Activated naive CD4-positive, alpha-beta T cell treated with anti-CD3 and anti-CD28 coated beads, Interleukin-2, amount 10 ng/mL, durations not matched to agents 7 days and 5 days (primary cell): ENCODE measurements at regions not wholly inside any gene's neighbourhood (a gene's known extent, or its start where the extent isn't known, plus 50 kb on each side); places are given as distances from the start of the nearest gene placed in this dataset.
A peak's percentile ranks its signal among the peaks of the same experiment; 100 is the strongest.

Experiments
- CTCF ChIA-PET: fragments of 350-600 bp; sonication (Branson Sonifier 250); formaldehyde crosslinking; loops from one replicate; lab custom pipeline; 2021; ENCODE audit warnings: antibody characterized with exemption; lab: Charles Lee
- DNase-seq: peaks from one replicate; pipeline ENCODE4 v3.0.0-alpha.2; 2020
- H3K27ac Mint-ChIP-seq: one replicate; pipeline ENCODE4 v1.8.0; 2021; ENCODE audit warnings: mild to moderate bottlenecking, moderate library complexity, mixed read lengths
- H3K27me3 Mint-ChIP-seq: one replicate; pipeline ENCODE4 v1.8.0; 2021; ENCODE audit warnings: mild to moderate bottlenecking, mixed read lengths
- H3K36me3 Mint-ChIP-seq: one replicate; pipeline ENCODE4 v1.8.0; 2021; ENCODE audit warnings: mixed read lengths
- H3K4me1 Mint-ChIP-seq: one replicate; pipeline ENCODE4 v1.8.0; 2021; ENCODE audit warnings: mixed read lengths
- H3K4me3 Mint-ChIP-seq: one replicate; pipeline ENCODE4 v1.8.0; 2021; ENCODE audit warnings: mild to moderate bottlenecking, moderate library complexity, mixed read lengths
- H3K9me3 Mint-ChIP-seq: one replicate; pipeline ENCODE4 v1.8.0; 2021; ENCODE audit warnings: mixed read lengths

GRCh38 chr15:47188758-47189507 lies 528.4 kb upstream of the SEMA6D start:
- no peaks in the 10 kb centered on the region for H3K9me3 Mint-ChIP-seq
- DNase-seq, result no peak
- H3K36me3 Mint-ChIP-seq, result no peaks in the 10 kb centered on the region
- CTCF ChIA-PET, result no interaction called here
- peaks cover 21% of the 10 kb centered on the region for H3K27me3 Mint-ChIP-seq
- peaks cover 5% of the 10 kb centered on the region for H3K4me1 Mint-ChIP-seq
- no peak overlapping the region for H3K27ac Mint-ChIP-seq
- H3K4me3 Mint-ChIP-seq, result no peak overlapping the region

- DNase-seq, result no peak
- H3K27ac Mint-ChIP-seq, result no peak overlapping the region
Measured at GRCh38 chr15:47194718-47195117, 522.6 kb upstream of the SEMA6D start.

DNA sequence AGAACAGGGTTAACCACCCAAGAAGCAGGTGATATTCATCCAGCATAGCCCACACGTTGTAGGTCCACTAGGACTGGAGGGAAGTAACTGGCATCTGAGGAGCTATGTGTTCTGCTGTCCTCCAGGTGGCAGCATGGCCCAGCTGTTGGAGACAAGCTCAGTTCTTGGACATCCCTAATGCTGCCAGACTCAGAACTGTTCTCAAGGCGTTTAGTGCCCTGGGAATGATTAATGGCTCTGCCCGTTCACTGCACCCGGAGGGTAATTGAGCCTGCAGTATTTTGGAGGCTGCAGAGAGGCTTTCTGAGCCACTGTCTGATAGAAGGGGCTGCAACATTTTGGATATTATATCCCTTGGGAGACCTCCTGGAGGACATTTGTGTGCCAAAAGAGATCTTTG lies 521.3 kb upstream of the SEMA6D start:
- peaks cover 4% of the 10 kb centered on the region for H3K27me3 Mint-ChIP-seq
- CTCF ChIA-PET, result interaction anchor here (0.5 to 2.5 kb wide), 7 partner anchors 13 to 1085 kb away, joined by 3 to 31 read pairs (median 4); no protein-coding TSS in a partner anchor
- no peaks in the 10 kb centered on the region for H3K9me3 Mint-ChIP-seq
- H3K4me1 Mint-ChIP-seq, result no peaks in the 10 kb centered on the region
- peak; percentile 58 for DNase-seq
- no peak overlapping the region for H3K4me3 Mint-ChIP-seq
- H3K27ac Mint-ChIP-seq, result no peak overlapping the region
- H3K36me3 Mint-ChIP-seq, result no peaks in the 10 kb centered on the region

More at GRCh38 chr15:47194718-47195117, 522.6 kb upstream of the SEMA6D start:
- Mint-ChIP-seq H3K36me3 (no peaks in the 10 kb centered on the region), H3K9me3 (no peaks in the 10 kb centered on the region), H3K4me1 (no peaks in the 10 kb centered on the region), H3K4me3 (no peak overlapping the region), H3K27me3 (peaks cover 4% of the 10 kb centered on the region)
- CTCF ChIA-PET, result interaction anchor here (2.5 kb wide), 1 partner anchor 793 kb away, joined by 31 read pairs; no protein-coding TSS in a partner anchor

DNA sequence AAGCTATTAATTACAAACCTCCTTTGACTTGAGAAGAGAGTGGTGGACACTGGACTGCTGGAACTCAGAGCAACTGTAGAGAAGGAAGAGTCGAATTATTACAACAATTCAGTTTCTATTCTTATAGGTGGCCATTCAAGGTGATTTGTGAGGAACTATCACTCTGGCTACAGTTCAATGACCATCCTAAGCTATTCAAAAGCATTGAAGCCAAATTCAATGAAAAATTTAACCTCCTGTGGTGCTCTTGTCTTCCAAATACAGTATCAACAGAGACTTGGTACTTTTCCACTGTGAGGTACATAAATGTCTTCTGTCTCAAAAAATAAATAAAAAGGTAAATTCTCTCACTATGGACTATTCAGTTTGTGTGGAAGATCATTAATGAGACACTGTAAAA lies 513.3 kb upstream of the SEMA6D start:
- Mint-ChIP-seq H3K27me3 (no peaks in the 10 kb centered on the region), H3K4me1 (no peaks in the 10 kb centered on the region), H3K36me3 (no peaks in the 10 kb centered on the region), H3K27ac (no peak overlapping the region), H3K9me3 (no peaks in the 10 kb centered on the region), H3K4me3 (no peak overlapping the region)
- CTCF ChIA-PET, result no interaction called here
- DNase-seq, result no peak

- Mint-ChIP-seq H3K36me3 (no peaks in the 10 kb centered on the region), H3K27me3 (no peaks in the 10 kb centered on the region), H3K27ac (no peak overlapping the region), H3K4me1 (no peaks in the 10 kb centered on the region), H3K4me3 (no peak overlapping the region), H3K9me3 (no peaks in the 10 kb centered on the region)
- CTCF ChIA-PET, result no interaction called here
- DNase-seq, result no peak
Measured at GRCh38 chr15:47206358-47206978, 510.8 kb upstream of the SEMA6D start.

DNA sequence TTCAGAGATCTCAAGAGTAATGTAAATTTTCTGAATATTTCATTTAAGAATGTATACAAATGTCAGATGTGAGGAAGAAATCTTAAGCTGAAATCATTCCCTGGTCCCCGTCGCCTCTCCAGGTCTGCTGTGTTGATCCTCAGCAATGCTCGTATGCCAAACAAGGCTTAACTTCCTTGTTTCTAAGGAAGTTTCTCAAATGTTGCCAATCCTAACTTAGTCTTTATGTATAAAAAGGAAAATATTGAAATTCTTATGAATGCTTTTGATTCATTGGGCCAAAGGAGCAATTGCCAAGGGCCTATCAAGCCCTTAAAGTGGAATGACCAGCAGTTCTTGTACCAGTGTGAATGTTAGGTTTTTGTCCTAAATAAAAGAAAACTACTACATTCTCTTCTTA lies 507.7 kb upstream of the SEMA6D start:
- Mint-ChIP-seq H3K4me1 (no peaks in the 10 kb centered on the region), H3K9me3 (no peaks in the 10 kb centered on the region), H3K36me3 (no peaks in the 10 kb centered on the region), H3K27me3 (no peaks in the 10 kb centered on the region), H3K27ac (no peak overlapping the region), H3K4me3 (no peak overlapping the region)
- DNase-seq, result no peak
- CTCF ChIA-PET, result no interaction called here

GRCh38 chr15:47212222-47213010 lies 504.9 kb upstream of the SEMA6D start:
- no peaks in the 10 kb centered on the region for H3K4me1 Mint-ChIP-seq
- H3K4me3 Mint-ChIP-seq, result no peak overlapping the region
- H3K27me3 Mint-ChIP-seq, result no peaks in the 10 kb centered on the region
- no peaks in the 10 kb centered on the region for H3K9me3 Mint-ChIP-seq
- H3K36me3 Mint-ChIP-seq, result no peaks in the 10 kb centered on the region
- CTCF ChIA-PET, result no interaction called here
- no peak for DNase-seq
- H3K27ac Mint-ChIP-seq, result no peak overlapping the region

DNA sequence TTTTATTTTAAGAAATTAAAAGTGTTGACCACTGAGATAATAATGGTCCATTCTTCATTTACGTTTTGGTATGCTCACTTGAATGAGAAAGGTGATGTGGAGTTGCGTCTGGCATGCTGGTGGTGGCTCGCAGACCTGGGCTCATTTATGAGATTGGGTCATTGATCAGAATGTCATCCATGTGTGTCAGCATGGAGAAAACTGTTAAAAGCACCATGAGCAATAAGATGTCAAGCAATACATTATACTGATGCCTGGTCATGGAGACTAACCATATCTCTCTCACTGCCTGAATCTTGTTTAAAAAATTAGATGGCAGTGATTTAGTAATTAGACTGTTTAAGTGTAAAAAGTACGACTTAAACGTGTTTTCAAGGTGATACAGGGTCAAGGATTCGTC lies 503.4 kb upstream of the SEMA6D start:
- CTCF ChIA-PET, result no interaction called here
- DNase-seq, result no peak
- Mint-ChIP-seq H3K36me3 (no peaks in the 10 kb centered on the region), H3K27ac (no peak overlapping the region), H3K4me1 (no peaks in the 10 kb centered on the region), H3K4me3 (no peak overlapping the region), H3K9me3 (no peaks in the 10 kb centered on the region), H3K27me3 (no peaks in the 10 kb centered on the region)

GRCh38 chr15:47218295-47218694 lies 499.0 kb upstream of the SEMA6D start:
- Mint-ChIP-seq H3K27ac (no peak overlapping the region), H3K4me1 (no peaks in the 10 kb centered on the region), H3K9me3 (no peaks in the 10 kb centered on the region), H3K36me3 (no peaks in the 10 kb centered on the region), H3K27me3 (no peaks in the 10 kb centered on the region), H3K4me3 (no peak overlapping the region)
- DNase-seq, result no peak
- CTCF ChIA-PET, result interaction anchor here (0.6 kb wide), 1 partner anchor 1136 kb away, joined by 3 read pairs; no protein-coding TSS in a partner anchor

GRCh38 chr15:47244361-47244760 lies 472.9 kb upstream of the SEMA6D start:
- H3K27me3 Mint-ChIP-seq, result no peaks in the 10 kb centered on the region

GRCh38 chr15:47246317-47246716 lies 471.0 kb upstream of the SEMA6D start:
- Mint-ChIP-seq H3K4me1 (no peaks in the 10 kb centered on the region), H3K36me3 (no peaks in the 10 kb centered on the region), H3K4me3 (no peak overlapping the region), H3K27me3 (no peaks in the 10 kb centered on the region), H3K9me3 (no peaks in the 10 kb centered on the region), H3K27ac (no peak overlapping the region)
- no peak for DNase-seq
- CTCF ChIA-PET, result no interaction called here

More at GRCh38 chr15:47244361-47244760, 472.9 kb upstream of the SEMA6D start:
- H3K4me3 Mint-ChIP-seq, result no peak overlapping the region
- no peak for DNase-seq
- CTCF ChIA-PET, result interaction anchor here (0.6 kb wide), 1 partner anchor 175 kb away, joined by 3 read pairs; no protein-coding TSS in a partner anchor
- H3K4me1 Mint-ChIP-seq, result no peaks in the 10 kb centered on the region
- no peaks in the 10 kb centered on the region for H3K9me3 Mint-ChIP-seq
- H3K27ac Mint-ChIP-seq, result no peak overlapping the region
- no peaks in the 10 kb centered on the region for H3K36me3 Mint-ChIP-seq

GRCh38 chr15:47258521-47258920 lies 458.8 kb upstream of the SEMA6D start:
- Mint-ChIP-seq H3K27me3 (no peaks in the 10 kb centered on the region), H3K36me3 (no peaks in the 10 kb centered on the region), H3K4me3 (no peak overlapping the region), H3K27ac (no peak overlapping the region), H3K9me3 (peaks cover 8% of the 10 kb centered on the region), H3K4me1 (no peaks in the 10 kb centered on the region)
- no peak for DNase-seq
- CTCF ChIA-PET, result no interaction called here

GRCh38 chr15:47265686-47266085 lies 451.6 kb upstream of the SEMA6D start:
- Mint-ChIP-seq H3K9me3 (peaks cover 7% of the 10 kb centered on the region), H3K4me3 (no peak overlapping the region), H3K4me1 (no peaks in the 10 kb centered on the region), H3K27me3 (no peaks in the 10 kb centered on the region), H3K36me3 (no peaks in the 10 kb centered on the region), H3K27ac (no peak overlapping the region)
- CTCF ChIA-PET, result no interaction called here
- no peak for DNase-seq

GRCh38 chr15:47266566-47266965 lies 450.7 kb upstream of the SEMA6D start:
- H3K36me3 Mint-ChIP-seq, result no peaks in the 10 kb centered on the region
- no peaks in the 10 kb centered on the region for H3K4me1 Mint-ChIP-seq
- DNase-seq, result no peak
- H3K9me3 Mint-ChIP-seq, result peaks cover 7% of the 10 kb centered on the region
- CTCF ChIA-PET, result no interaction called here
- no peak overlapping the region for H3K4me3 Mint-ChIP-seq
- H3K27me3 Mint-ChIP-seq, result no peaks in the 10 kb centered on the region
- no peak overlapping the region for H3K27ac Mint-ChIP-seq
